Urothelium cell line (cell line): ENCODE measurements at regions not wholly inside any gene's neighbourhood (a gene's known extent, or its start where the extent isn't known, plus 50 kb on each side); places are given as distances from the start of the nearest gene placed in this dataset.
"Not testable (repeated sequence)": the region's sequence is repeated elsewhere in the genome, so short reads cannot be mapped to it uniquely, and the experiment has no call there.

Experiments used
- DNase-seq: peaks from one replicate; pipeline ENCODE4 v3.0.0; 2011; ENCODE audit warnings: low spot score, mixed read lengths
- FAIRE-seq: peaks from 2 replicates; lab custom pipeline; 2011; peaks lifted over from hg19 to GRCh38; lab: Jason Lieb, UNC

DNA sequence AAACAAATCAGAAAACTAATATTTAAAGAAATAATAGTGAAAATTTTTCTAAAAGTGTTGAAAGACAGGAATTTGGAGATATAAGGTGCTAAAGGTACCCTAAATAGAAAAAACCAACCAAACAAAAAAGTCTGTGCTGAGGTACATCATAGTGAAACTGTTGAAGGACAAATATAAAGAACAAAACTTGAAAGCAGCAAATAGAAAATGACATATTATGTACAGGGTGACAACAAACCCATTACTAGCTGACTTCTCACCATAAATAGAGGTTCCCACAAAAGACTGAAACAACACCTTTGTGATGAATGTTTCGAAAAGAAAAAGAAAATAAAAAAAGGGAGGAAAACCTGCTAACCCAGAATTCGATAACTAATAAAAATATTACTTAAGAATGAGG, 502.5 kb upstream of the NECTIN3 start:
- DNase-seq (no peak), FAIRE-seq (no peak)

DNA sequence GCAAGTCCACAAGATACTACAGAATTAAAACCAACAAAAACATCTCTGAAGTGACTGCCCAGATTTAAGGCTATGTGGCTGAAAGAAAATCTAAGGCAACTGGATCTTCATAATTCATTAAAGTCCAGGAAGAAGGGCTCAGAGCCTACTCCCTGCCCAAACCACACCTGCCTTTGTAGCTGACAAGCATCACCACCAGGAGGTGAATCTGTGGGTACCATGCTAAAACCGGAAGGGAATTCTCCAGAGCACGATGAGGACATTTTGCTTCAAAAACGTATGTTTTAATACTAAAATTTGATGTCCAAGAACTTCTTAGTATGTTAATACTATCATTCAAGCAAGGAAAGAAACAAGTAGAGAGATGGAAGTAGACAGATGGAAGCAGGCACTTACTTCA, 495.9 kb upstream of the NECTIN3 start:
- FAIRE-seq: no peak

DNA sequence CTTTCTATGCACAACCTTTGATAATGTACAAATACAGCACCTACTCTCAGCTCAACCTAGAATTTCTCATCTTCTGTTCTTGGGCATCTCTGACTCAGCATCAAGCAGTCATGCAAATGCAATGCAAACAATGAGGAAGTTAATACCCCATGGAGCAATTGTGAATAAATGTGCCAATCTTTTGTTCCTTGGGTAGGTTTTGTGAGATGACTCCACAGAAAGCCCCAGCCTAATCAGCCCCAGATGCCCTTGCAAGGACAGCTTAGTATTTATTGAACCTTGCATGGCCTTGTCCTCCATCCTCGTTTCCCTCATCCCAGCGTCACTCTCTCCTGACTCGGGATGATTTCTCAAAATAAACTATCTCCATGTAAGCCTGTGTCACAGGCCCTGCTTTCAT, 494.7 kb upstream of the NECTIN3 start:
- DNase-seq (peak; percentile 54), FAIRE-seq (peak; percentile 53)

More for the DNA sequence above, 495.9 kb upstream of the NECTIN3 start:
- DNase-seq: no peak

DNA sequence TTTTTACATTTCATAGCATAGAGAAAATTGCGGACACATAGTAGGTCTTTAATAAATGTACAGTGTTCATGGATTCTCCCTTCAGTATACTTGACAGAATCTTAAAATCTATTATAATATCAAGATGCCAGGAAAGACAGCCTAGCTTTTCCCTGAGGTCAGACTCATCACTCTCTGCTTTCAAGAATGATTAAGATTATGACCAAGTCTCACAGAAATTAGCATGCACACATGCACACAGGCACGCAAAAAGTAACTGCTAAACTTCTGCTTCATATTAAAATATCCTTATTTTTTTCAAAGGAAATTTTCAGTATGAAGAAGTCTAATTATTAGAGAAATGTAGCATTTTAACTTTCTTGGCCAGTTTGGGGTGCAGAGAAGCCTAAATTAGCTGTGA, 493.8 kb upstream of the NECTIN3 start:
- no peak for DNase-seq
- no peak for FAIRE-seq

DNA sequence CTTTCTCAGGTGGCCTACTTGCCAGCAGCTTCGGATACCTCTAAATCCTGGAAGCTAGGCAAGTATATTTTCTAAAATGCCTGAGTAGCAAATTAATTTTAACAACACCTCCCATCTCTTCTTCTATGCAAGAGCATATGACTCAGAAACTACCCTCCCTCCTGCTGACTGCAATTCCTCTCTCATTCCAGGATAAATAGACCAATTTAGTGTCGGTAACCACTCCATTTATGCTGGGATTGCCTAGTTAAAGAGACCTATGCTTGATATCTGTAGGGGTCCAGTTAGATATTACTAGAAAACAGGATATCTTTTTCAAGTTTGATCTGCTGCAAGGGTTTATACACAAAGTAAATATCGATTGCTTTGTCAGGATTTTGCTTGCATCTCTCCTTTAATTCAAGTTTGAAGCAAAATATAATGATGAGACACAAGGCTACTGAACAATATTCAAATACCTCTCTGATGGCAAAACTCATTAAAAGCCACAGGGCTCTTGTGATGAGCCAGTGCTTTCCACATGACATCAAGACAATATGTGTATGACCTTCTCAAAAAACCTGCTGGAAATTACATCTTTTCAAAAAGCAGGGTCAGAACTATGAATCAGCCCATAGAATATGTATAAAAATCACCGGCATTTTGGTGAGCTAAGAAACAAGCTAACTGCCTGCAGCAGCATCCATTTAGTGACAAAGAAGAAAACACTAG, 491.6 kb upstream of the NECTIN3 start:
- no peak for FAIRE-seq
- no peak for DNase-seq

DNA sequence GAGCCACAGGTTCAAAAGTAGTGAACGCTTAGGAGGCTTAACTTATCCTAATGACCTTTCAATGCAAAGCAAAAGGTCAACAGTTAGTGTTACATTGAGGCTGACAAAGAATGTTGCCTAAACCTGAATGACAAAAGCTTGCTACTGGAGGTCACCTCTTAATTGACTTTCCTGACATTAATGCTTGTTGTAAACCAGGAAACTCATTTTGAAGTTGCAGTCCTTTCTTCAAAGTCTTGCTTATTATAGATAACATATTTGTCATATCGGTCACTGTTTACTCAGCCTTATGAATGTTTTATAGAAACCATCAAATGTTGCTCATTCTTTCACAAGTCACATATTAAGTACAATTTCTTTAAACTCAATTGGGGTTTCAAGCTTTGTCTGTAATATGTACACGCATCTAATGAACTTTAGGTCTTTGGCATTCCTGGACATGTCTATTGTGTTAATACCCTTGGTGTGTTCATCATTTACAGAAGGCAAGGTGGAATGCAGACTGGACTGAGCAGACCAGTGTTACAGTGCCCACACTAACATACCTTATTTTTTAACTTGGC, 488.2 kb upstream of the NECTIN3 start:
- DNase-seq (no peak), FAIRE-seq (no peak)

DNA sequence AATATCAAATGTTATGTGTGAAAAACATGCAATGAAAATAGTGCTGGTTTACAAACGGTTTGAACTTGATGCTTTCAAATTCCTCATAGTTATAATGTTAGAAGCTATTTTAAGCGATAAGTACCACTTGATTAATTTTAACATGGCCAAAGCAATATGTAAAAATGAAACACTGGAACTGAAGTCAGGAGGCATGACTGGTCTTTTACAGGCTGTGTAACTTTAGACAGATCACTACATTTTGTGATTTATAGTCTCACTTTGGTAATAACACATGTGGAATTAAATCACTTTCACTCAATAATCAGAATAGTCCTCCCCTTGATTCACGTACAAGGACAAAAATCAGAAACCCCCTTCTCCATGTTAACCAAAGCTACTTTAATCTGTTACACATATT, 482.7 kb upstream of the NECTIN3 start:
- DNase-seq: no peak
- FAIRE-seq: no peak

DNA sequence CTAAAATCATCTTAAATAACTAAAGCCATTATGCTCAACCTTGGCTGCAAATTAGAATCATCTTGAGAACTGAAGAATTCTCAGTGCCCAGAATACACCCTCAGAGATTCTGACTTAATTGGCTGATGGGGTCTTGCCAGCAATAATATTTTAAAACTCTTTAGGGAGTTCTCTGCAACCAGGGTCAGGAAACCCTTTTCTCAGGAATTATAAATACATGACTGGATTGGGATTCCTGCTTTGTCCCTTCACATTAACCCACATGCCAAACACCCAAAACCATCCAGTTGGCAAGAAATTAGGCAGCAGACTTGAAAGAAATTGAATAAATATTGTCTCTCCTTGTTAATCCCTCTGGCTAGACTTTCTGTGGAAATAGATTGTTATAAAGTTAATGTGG, 482.3 kb upstream of the NECTIN3 start:
- DNase-seq (no peak), FAIRE-seq (no peak)

DNA sequence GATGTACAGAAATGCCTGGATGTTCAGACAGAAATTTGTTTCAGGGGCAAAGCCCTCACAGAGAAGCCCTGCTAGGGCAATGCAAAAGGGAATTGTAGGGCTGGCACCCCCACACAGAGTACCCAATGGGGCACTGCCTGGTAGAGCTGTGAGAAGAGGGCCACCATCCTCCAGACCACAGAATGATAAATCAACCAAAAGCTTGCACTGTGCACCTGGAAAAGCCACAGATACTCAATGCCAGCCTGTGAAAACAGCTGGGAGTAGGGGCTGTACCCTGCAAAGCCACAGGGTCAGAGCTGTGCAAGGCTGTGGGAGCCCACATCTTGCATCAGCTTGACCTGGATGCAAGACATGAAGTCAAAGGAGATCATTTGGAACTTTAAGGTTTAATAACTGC, 477.9 kb upstream of the NECTIN3 start:
- no peak for DNase-seq
- FAIRE-seq: no peak

DNA sequence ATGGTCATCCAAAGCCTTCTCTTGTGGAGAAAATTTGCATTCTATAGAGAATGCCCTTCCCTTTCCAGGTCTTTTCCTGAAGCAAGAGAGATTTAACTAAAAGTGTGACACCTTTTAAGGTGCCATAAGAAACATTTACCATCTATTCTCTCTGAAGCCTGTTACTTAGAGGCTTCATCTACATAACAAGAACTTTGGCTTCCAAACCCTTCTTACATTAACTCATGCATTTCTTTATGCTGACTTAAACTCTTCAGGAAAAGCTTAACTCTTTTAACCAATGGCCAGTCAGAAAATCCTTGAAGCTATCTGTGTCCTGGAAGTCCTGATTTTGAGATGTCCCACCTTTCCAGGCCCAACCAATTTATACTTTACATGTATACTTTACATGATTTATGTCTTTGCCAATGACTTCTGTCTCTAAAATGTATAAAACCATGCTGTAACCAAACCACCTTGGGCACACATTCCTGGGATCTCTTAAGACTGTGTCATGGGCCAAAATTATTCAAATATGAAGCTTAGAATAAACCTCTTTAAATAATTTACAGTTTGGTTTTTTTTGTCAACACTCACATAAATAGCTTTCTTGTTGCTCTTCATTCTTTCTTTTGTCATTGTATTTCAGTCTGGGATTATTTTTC, 472.6 kb upstream of the NECTIN3 start:
- FAIRE-seq: no peak
- DNase-seq: no peak

DNA sequence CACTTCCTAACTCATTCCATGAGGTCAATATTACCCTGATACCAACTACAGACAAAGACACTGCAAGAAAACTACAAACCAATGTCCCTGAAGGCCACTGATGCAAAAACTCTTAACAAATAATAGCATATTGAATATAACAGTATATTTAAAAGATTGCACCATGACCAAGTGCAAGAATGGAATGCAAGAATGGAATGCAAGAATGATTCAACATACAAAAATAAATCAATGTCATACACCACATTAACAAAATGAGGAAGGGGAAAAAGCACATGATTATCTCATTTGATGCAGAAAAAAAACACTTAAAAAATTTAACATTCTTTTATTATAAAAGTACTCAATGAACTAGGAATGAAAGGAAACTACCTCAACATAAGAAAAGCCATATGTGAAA, 463.1 kb upstream of the NECTIN3 start:
- FAIRE-seq (no peak), DNase-seq (no peak)

DNA sequence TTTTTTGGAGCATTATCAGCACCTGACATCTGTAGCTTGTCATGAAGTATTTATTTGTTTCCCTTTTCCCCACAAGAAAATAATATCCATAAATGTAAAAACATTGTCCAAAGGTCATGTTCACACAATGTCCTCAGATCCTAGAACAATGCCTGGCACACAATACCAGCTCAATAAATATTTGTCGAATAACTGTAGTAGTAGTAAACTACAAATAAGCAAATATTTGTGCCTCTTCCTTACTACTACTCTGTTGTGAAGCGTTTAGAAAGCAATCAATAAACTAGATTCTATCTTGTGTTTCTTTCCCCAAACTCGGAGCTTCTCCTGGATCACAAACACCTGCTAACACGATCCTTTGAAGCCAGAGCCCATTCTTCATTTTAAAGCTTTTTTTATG, 459.6 kb upstream of the NECTIN3 start:
- no peak for FAIRE-seq
- DNase-seq: no peak

DNA sequence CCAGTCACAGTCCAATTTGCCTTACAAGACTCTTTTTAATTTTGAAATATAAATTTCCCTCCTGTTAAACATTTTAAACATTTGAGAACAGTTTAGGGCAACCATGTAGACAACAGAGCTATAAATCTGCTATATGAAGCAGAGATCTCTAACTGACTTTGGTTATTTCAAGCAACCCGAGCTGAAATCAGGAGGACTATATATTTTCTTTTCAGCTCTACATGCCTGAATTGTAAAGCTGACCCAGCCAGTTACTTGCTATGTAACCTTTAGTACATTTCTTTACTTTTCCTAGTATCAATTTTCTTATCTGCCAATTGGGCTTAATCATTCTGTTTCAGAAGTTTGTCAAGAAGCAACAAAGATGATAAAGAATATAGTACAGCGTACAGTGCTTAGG, 457.4 kb upstream of the NECTIN3 start:
- no peak for FAIRE-seq
- no peak for DNase-seq

DNA sequence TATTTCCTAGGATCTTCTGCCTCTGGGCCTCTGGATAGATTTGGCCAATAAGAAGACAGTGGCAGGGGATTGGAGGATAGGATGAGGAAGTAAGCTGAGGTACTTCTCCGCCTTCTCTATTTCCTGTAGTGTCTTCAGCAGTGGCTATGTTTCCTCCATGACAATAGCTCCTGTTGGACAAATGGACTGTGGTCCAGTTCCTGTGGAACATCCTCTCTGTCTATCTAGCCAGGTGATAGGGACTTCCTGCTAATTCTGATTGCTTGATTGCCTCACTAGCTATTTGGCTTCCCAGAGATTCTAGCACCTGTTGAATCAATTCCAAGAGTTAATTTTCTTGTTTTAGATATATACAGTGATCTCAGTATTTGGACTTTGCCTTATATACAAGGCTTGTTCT, 456.2 kb upstream of the NECTIN3 start:
- FAIRE-seq (no peak), DNase-seq (no peak)

DNA sequence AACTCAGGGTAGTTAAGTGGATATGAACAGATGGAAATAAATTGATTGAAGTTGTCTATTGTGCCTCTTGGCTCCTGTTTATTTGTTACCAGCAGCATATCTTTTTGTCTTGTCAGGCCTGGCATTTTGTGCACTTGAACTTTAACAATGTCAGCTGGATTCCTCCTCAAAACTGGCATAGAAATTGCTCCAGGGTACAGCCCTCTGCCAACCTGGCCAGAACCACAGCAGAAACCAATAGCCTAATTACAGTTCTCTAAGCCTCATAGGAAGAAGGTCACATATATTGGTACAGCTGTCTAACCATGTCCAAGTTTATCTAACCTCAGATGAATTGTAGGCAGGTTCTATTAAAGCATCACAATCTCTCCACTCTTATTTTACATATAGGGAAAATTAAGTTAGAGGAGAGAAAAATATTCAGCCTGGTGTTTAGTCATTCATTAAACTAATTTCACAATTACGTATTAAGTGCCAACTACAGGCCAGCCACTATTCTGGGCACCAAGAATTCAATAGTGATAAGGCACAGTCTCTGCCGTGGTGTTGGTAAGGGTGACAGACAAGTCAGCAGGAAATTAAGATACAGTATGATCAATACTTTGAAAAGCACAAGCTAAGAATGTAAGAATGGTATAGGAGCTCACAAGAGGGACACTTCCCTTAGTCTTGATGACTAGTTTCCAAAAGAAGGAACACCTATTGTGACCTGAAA, 452.9 kb upstream of the NECTIN3 start:
- FAIRE-seq: no peak
- no peak for DNase-seq

DNA sequence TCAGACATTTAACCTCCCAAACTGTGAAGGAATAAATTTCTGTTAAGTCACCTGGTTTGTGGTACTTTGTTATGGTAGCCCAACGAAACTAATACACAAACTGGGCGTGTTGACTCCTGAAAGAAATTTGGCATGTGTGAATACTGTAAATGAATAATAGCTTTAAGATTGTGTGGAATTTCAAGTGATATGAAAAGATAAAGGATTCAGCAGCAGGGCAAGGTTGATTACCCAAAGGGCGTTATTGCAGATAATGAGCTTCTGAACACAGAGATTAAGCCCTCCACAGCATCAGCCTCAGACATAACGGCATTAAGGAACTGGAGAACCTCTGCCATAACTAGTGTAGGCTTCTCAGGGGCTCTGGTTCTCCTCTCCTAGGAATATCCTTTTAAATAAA, 451.5 kb upstream of the NECTIN3 start:
- DNase-seq (no peak), FAIRE-seq (no peak)

DNA sequence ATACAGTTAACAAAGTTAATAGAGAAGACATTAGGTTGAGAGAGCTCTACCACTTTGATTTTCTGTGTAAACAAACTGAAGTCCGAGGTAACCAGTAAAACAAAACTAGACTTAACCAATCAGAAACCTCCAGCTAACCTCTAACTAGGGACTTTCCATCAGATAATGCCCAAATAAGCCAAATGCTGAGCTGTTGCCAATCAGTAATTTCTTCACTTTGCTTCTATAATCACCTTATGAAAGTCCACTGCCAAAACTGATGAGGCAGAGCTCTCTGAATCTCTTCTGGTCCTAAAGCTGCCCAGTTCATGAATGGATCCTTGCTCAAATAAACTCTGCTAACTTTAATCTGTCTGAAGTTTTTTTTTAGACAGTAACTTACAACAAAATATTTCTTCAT, 448.0 kb upstream of the NECTIN3 start:
- no peak for DNase-seq

DNA sequence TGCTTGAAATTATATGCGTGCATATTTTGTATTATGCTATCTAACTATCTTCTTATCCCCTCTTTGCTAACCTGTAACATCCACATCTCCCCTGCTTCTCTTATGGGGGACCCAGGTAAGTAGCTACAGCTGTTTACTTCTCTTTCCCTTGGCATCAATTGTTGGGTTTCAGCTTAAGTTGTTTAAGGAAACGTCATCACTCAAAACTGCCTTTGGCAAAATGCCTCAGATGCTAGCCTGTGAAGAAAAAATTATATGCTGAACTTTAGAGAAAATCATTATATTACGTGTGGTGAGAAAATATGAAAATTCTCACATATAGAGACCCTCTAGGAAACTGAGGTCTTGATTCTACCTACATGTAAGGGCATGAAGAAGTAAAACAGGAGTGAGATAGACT, 447.0 kb upstream of the NECTIN3 start:
- DNase-seq (no peak), FAIRE-seq (no peak)

More for the DNA sequence above, 448.0 kb upstream of the NECTIN3 start:
- FAIRE-seq: no peak

DNA sequence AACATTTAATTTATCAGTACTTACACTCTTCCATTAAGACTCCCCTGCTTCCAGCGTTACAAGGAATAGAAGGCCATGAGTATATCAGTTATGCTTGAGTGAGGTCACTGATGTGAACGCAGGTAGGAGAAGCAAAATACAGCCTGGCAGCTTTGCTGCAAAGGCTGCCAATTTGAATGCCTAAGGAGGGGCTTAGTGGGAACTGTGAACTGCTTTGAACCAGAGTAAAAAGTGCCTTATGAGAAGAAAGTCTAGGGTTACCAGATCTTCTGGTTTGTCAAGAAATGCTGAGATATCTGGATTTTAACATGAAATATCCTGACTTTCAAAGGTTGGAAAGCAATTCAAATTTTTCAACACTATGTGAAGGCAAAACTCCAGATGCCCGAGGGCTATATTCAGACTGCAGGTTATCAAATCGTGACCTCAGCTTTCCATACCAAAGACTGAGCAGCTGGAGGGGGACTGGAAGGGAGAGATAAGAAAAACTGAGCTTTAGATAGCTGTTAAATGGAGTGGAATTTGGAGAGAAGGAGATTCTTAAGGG, 446.3 kb upstream of the NECTIN3 start:
- FAIRE-seq (no peak), DNase-seq (no peak)

DNA sequence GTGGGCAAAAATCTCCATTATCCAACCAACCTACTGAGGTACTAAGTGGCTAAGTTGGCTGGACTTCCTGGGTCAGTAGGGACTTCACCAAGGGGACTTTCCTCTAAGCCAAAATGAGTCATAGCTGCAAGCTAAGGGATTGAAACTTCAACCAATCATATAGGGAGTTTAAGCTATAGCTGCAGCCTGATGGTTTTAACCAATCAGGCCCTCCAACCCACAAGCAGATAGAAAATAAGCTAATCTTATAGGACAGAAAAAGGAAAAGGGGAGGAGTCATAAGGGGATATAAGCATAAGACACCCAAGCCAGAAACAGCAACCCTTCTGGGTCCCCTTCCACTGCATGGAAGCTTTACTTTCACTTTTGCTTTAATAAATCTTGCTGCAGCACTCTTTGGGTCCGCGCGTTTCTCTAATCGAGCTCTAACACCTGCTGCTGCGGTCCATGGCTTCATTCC, 444.9 kb upstream of the NECTIN3 start:
- FAIRE-seq, DNase-seq: not testable (repeated sequence)

DNA sequence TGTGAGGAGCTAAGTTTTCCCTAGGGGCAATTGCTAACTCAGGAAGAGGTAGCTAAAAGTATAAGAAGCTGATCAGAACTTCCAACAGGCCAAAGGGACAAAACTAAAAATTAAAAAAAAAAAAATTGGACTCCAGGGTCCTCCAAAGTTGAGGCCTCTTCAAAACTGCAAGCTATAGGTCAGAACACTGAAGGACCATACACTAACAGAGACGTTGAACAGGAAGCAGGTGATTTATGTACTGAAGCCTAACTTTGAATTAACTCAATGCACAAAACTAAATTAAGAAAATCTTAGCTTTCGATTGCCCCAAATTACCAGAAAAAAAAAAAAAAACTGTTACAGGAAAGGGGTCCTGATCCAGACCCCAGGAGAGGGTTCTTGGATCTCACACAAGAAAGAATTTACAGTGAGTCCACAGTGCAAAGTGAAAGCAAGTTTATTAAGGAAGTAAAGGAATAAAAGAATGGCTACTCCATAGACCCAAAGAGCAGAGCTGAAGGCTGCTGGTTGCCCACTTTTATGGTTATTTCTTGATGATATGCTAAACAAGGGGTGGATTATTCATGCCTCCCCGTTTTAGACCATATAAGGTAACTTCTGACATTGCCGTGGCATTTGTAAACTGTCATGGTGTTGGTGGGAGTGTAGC, 442.8 kb upstream of the NECTIN3 start:
- DNase-seq (no peak), FAIRE-seq (no peak)
